GM21825 (cell line): ENCODE measurements at regions not wholly inside any gene's neighbourhood (a gene's known extent, or its start where the extent isn't known, plus 50 kb on each side); places are given as distances from the start of the nearest gene placed in this dataset.

Source experiments
- ATAC-seq: cut with Tn5 transposase; IDR thresholded peaks from one replicate; pipeline ENCODE4 v1.9.1; 2021; ENCODE audit warnings: mild to moderate bottlenecking, moderate library complexity; ENCODE audit not compliant: unreplicated experiment

GRCh38 chrX:80293354-80293753 is 126.9 kb upstream of the TENT5D start:
- no peak for ATAC-seq

DNA sequence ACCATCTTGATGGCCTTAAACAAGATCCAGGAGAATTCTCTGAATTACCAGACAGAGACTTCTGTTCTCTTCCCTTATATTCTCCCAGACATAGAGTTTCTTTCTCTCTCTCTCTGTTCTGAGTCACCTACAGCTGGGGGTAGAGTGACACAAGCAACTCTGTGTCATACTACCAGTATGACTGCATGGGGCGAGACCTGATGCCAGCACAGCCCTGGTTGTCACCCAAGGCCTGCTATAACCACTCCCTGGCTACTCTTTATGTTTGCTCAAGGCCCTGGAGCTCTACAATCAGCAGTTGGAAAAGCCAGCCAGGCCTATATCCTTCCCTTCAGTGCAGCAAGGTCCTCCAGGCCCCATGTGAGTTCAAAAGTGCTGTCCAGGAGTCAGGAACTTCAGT is 114.2 kb upstream of the TENT5D start:
- ATAC-seq = no peak

GRCh38 chrX:80312448-80312847 is 107.8 kb upstream of the TENT5D start:
- ATAC-seq = no peak

- no peak for ATAC-seq
Measured at GRCh38 chrX:80316526-80316925, 103.7 kb upstream of the TENT5D start.

DNA sequence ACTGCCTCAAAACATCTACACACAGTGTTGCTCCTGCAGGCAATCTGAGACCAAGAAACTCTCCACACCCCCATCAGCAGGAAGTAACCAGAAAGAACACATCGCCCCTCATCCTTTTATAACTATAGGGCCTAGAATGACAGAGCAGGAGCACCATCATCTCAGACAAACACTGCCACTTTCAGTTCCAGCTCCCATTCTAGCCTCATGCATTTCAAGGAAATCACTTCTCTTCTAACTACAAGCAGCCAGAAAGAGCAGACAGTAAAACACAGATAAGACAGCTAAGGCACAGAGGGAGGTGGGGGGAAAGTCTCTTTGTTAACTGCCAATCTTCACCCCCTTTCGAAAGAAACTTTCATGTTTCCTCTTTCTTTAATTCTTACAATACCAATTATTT is 102.6 kb upstream of the TENT5D start:
- no peak for ATAC-seq

DNA sequence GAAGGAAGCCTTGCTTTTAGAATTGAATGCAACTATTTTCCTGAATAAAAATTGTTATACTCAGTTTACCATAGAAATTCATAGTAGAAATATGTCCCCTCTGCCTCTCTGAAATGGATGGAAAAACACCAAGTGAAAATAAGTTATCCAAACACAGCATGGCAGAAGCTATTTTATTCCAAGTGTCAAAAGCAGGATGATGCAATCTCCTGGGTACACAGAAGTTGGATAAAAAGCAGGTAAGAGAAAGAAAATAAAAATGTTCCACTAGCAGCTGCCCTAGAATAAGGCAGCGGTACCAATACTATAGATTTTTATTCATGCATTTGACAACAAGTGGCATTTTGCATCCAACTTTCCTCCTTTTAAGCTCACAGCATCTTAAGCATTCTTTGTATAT is 89.0 kb upstream of the TENT5D start:
- no peak for ATAC-seq

DNA sequence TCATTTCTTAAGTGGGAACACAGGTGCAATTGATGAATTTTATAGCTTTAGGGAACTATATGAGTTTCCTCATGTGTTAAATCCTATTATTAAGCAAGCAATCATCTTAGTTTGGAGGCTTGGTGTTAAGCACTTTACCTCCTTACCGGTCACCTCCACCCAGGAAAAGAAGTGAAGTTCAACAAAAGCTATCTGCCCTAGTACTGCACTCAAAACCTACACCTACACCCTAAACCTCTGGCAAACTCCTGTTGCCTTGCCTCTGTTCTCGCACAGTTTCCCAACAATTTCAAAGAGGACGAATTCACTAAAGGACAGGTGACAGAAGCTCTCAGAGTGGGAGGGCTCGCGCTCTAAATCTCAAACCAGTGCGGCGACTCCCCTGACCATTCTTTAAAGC is 85.7 kb upstream of the TENT5D start:
- ATAC-seq = no peak

DNA sequence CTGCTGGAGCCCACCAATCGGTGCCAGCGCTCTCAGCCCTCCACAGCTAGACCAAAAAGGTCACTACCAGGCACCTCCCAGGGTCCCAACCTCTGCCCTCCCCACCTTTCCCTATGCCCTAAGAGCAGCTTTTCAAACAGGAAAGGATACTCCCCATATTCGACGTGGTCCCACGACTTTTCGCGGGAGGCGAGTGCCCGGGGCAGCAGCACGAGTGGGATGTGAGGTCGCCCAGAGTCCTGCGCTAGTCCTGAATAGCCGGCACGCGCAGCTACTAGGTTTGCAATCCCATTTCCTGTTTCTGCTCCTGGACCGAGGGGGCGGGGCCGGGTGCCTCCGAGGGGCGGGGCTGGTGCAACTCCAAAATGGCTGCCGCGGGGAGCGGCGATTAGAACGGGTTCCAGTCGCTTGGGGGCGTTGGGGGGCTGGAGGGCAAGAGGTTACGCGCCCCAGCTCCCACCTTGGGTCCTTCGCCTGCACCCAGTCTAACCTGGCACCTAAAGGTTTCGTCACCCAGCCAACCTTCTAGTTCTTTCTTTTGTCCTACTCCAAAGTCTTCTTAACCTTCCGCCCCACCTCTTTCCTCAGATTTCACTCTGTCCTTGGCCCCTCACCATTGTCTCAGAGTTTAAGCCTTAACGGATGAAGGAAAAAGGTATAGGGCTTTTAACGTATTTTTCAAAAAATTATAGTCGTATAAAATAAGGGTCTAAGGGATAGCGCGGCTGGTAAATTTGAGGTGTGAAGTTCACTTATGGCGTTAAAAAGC is 85.0 kb upstream of the TENT5D start:
- ATAC-seq = no peak

DNA sequence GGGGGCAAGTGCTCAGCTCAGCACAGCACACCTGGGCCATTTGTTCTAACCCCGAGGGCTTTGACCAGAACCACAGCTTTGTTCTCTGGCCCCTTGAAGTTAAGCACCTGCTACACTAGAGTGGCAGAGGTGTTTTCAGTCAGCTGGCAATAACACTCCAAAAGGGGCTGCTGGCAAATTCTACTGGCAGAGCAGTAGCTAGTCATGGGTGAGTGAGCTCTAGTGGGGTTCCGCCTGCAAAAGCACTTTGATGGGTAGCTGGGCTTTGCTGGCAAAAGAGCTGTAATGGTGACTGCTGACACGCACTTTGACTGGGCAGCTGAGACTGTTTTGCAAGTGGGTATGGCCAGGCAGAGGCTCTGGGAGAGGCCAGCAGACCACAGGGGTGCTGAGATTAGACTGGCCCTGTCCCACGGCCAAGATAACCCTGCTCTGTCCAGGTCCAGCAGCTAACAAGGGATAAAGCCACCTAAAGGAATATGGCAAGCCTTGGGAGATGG is 65.2 kb upstream of the TENT5D start:
- no peak for ATAC-seq
